ENCODE measurements at regions not wholly inside any gene's neighbourhood (a gene's known extent, or its start where the extent isn't known, plus 50 kb on each side); places are given as distances from the start of the nearest gene placed in this dataset.

DNA sequence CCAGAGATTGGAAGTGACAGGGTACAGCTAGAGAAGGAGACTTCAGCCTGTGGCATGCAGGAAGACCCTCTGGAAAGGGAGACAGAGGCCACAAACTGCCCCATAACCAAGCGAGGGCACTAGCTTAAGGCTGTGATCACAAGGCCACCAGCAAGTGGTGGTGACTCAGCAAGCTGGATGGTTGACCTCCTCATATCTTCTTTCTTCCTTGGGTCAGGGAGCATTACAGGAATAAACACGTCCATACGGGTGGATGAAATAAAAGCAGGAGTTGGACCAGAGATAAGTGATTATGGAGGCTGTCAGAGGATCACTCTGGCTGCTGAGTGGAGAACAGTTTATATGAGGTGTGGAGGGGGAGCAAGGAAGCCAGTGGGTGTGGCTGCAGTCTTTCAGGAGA is 234.6 kb upstream of the TAS2R1 start (continued):
- TF ChIP-seq EGR1 (IDR thresholded peaks at IDR 0.05; ENCODE audit: borderline replicate concordance, low read depth, low read length) = no peak
- TF ChIP-seq, protein P1, sequence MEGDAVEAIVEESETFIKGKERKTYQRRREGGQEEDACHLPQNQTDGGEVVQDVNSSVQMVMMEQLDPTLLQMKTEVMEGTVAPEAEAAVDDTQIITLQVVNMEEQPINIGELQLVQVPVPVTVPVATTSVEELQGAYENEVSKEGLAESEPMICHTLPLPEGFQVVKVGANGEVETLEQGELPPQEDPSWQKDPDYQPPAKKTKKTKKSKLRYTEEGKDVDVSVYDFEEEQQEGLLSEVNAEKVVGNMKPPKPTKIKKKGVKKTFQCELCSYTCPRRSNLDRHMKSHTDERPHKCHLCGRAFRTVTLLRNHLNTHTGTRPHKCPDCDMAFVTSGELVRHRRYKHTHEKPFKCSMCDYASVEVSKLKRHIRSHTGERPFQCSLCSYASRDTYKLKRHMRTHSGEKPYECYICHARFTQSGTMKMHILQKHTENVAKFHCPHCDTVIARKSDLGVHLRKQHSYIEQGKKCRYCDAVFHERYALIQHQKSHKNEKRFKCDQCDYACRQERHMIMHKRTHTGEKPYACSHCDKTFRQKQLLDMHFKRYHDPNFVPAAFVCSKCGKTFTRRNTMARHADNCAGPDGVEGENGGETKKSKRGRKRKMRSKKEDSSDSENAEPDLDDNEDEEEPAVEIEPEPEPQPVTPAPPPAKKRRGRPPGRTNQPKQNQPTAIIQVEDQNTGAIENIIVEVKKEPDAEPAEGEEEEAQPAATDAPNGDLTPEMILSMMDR (IDR thresholded peaks at IDR 0.05; ENCODE audit: control extremely low read depth in 1 of 3, insufficient read depth in 1 of 3, low read depth in 1 of 3, low read length in 3 of 3) = no peak
- TF ChIP-seq, protein P2, sequence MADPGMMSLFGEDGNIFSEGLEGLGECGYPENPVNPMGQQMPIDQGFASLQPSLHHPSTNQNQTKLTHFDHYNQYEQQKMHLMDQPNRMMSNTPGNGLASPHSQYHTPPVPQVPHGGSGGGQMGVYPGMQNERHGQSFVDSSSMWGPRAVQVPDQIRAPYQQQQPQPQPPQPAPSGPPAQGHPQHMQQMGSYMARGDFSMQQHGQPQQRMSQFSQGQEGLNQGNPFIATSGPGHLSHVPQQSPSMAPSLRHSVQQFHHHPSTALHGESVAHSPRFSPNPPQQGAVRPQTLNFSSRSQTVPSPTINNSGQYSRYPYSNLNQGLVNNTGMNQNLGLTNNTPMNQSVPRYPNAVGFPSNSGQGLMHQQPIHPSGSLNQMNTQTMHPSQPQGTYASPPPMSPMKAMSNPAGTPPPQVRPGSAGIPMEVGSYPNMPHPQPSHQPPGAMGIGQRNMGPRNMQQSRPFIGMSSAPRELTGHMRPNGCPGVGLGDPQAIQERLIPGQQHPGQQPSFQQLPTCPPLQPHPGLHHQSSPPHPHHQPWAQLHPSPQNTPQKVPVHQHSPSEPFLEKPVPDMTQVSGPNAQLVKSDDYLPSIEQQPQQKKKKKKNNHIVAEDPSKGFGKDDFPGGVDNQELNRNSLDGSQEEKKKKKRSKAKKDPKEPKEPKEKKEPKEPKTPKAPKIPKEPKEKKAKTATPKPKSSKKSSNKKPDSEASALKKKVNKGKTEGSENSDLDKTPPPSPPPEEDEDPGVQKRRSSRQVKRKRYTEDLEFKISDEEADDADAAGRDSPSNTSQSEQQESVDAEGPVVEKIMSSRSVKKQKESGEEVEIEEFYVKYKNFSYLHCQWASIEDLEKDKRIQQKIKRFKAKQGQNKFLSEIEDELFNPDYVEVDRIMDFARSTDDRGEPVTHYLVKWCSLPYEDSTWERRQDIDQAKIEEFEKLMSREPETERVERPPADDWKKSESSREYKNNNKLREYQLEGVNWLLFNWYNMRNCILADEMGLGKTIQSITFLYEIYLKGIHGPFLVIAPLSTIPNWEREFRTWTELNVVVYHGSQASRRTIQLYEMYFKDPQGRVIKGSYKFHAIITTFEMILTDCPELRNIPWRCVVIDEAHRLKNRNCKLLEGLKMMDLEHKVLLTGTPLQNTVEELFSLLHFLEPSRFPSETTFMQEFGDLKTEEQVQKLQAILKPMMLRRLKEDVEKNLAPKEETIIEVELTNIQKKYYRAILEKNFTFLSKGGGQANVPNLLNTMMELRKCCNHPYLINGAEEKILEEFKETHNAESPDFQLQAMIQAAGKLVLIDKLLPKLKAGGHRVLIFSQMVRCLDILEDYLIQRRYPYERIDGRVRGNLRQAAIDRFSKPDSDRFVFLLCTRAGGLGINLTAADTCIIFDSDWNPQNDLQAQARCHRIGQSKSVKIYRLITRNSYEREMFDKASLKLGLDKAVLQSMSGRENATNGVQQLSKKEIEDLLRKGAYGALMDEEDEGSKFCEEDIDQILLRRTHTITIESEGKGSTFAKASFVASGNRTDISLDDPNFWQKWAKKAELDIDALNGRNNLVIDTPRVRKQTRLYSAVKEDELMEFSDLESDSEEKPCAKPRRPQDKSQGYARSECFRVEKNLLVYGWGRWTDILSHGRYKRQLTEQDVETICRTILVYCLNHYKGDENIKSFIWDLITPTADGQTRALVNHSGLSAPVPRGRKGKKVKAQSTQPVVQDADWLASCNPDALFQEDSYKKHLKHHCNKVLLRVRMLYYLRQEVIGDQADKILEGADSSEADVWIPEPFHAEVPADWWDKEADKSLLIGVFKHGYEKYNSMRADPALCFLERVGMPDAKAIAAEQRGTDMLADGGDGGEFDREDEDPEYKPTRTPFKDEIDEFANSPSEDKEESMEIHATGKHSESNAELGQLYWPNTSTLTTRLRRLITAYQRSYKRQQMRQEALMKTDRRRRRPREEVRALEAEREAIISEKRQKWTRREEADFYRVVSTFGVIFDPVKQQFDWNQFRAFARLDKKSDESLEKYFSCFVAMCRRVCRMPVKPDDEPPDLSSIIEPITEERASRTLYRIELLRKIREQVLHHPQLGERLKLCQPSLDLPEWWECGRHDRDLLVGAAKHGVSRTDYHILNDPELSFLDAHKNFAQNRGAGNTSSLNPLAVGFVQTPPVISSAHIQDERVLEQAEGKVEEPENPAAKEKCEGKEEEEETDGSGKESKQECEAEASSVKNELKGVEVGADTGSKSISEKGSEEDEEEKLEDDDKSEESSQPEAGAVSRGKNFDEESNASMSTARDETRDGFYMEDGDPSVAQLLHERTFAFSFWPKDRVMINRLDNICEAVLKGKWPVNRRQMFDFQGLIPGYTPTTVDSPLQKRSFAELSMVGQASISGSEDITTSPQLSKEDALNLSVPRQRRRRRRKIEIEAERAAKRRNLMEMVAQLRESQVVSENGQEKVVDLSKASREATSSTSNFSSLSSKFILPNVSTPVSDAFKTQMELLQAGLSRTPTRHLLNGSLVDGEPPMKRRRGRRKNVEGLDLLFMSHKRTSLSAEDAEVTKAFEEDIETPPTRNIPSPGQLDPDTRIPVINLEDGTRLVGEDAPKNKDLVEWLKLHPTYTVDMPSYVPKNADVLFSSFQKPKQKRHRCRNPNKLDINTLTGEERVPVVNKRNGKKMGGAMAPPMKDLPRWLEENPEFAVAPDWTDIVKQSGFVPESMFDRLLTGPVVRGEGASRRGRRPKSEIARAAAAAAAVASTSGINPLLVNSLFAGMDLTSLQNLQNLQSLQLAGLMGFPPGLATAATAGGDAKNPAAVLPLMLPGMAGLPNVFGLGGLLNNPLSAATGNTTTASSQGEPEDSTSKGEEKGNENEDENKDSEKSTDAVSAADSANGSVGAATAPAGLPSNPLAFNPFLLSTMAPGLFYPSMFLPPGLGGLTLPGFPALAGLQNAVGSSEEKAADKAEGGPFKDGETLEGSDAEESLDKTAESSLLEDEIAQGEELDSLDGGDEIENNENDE (IDR thresholded peaks at IDR 0.05; ENCODE audit: insufficient replicate concordance, low read length) = no peak
